HS-27A (cell line): ENCODE measurements at regions not wholly inside any gene's neighbourhood (a gene's known extent, or its start where the extent isn't known, plus 50 kb on each side); places are given as distances from the start of the nearest gene placed in this dataset.

ENCODE experiments used
- DNase-seq: peaks from one replicate; pipeline ENCODE4 v3.0.0-alpha.2; 2012; ENCODE audit warnings: low read depth, missing footprints

DNA sequence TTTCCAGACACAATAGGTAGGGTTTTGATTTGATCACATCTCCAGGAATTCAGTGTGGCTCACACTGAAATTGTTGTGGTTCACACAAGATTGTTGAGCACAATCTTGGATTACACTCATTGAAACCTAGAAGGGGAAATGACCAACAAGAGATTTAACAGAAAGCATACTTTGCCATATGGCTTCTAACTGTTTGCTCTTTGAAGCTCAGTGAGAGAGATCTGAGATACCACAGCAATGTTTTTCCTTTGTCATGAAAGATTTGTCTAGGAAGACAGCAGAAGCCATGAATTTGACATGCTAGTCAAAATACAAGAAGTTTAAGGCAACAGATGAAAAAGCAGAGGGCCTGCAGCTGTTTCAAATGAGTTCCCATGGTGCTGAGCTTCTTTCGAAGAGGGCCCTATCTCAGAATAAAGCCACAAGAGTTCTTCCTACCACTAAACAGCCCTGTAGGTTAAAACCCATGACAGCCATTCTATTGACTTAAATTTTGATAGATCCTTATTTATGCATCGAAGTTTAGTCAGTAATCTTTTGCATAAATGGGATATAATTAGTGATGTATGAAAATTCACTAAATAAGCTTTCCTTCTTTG, 650.4 kb downstream of the LTN1 start:
- no peak for DNase-seq

GRCh38 chr21:28339403-28339802, 653.3 kb downstream of the LTN1 start:
- DNase-seq, result no peak

- no peak for DNase-seq
Measured at GRCh38 chr21:28338701-28339305, 653.9 kb downstream of the LTN1 start.

DNA sequence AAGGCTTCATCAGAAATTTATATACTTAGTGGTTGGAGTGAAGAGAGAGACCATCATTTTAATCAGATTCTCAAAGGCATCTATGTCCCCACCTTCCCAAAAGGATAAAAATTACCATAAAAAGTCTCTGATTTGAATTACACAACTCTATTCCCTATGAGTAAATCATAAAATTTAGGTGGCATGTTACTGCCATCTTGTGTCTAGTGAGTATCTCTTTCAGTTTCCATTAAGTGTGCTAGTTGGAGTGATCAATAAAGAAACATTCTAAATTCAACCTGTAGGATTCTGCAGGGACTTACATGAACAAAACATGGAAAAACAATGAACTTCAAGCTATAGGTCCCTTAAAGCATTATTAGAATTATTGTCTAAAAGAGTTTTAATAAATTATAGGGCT, 655.4 kb downstream of the LTN1 start:
- peak; percentile 56 for DNase-seq

DNA sequence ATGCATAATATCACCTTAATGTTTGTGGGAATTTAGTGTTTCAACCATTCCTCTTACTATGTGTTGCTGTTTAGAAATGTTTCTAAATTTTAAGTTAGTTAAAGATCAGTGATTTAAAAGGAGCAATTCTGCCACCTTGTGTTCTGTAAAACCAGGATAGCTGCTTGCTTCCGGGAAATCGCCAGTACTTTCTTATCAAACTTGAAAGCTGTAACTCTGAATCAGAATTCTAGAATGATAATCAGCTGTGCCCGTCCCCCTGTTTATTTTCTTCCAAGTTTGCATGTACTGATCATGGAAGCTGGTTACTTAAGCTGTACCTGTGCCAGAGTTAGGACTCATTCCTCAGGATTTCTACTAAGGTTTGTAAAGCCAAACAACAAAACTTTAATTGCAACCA, 656.4 kb downstream of the LTN1 start:
- peak; percentile 66 for DNase-seq

DNA sequence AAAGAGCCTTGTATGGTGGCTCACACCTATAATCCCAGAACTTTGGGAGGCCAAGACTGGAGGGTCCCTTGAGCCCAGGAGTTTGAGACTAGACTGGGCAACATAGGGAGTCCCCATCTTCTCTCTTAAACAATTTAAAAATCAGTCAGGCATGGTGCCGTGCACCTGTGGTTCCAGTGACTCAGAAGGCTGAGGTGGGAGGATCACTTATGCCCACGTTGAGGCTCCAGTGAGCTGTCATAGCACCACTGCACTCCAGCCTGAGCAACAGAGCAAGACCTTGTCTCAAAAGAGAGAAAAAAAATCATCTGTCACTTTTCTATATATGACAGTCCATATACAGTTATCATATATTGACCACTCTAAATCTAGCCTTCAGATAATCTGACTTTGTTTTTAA, 658.3 kb downstream of the LTN1 start:
- no peak for DNase-seq

GRCh38 chr21:28333578-28334075, 659.0 kb downstream of the LTN1 start:
- DNase-seq, result peak; percentile 22

DNA sequence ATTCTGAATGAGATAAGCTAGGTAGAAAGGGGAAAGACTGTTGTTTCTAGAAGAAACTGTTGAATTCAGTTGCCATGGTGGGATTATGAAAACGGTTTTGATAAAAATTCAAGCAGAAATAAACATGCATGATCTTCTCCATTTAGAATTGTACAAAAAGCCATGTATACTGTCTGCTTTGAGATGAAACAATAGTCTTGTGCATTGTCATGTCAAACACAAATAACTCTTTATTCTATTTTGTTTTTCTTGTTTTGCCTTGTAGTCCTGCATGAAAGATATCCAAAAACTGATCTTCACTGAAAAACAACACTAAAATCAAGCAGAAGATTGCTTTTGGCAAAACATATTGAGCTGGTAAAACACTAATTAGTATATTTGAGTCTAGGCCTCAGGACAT, 659.9 kb downstream of the LTN1 start:
- no peak for DNase-seq

DNA sequence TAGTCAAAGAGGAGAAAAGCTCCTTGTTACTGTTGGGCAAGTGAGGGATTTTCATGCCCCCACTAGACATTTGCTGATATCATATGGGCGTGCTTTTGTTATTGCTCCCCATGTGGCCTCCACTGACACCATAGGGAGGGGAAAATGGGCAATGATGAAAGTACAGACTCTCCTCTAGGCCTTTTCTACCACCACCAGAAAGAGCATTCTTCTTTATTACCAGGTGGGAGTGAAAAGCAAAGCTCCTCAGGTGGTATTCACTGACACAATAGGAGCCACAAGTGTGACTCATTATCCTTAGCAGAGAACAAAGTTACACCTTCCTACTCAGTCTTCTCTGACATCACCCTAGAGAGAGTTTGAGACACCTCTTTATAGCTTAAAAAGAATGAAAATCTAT, 667.1 kb downstream of the LTN1 start:
- DNase-seq, result no peak

GRCh38 chr21:28324690-28325089, 668.0 kb downstream of the LTN1 start:
- no peak for DNase-seq

- no peak for DNase-seq
Measured at GRCh38 chr21:28317177-28317950, 675.3 kb downstream of the LTN1 start.

DNA sequence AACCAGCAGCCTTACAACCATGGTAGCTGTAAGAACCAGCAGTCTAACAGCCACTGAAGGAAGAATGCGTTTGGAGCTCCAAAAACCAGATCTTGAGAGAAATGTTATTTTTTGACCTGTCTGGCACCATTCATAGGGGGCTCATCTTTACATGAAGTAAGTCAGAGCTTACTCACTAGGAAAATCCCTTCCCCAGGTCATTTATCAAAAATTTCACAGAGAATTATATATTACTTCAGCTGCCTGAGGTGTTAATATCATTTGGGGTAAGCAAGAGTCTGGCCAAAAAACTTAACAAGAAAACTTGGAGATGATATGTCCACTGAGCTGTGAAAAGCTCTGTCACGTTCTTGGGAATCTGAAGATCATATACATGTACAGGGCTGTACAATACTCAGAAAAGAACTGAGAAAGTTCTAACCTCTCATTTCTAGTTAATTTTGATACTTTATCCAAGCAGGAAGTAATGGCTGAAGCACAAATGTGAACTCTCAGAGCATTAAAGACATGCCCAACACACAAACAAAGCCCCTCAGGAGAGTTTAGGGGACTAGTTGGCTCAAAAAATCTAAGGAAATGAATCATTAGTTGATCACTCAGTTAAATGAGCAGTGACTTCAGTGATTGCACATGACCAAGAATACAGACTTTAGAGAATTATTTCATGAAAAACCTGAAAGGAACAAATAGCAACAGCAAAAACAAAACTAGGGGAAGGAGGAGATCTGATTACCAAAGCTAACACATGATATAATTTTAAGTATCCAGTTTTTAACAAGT, 681.1 kb downstream of the LTN1 start:
- no peak for DNase-seq

DNA sequence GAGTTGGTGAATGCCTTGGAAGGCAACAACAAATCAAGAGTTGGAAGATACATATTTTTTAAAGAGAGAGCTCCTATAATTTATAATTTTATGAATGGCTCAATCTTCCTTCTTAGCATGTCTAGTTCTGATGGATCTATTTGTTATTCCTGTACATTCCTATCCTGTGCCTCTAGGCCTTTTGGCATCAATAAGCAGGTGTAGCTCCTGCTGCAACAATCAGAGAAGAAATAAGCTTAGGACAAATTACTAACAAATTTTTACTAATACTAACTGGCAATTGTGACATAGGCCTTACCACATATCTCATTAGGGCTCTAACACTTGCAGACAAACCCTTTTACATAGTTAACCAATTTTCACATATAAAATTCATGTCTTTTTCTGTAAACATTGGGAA, 682.0 kb downstream of the LTN1 start:
- DNase-seq, result no peak

- DNase-seq, result no peak
Measured at GRCh38 chr21:28310171-28310685, 682.4 kb downstream of the LTN1 start.

- no peak for DNase-seq
Measured at GRCh38 chr21:28309596-28309995, 683.1 kb downstream of the LTN1 start.

- DNase-seq, result no peak
Measured at GRCh38 chr21:28308516-28308915, 684.2 kb downstream of the LTN1 start.

GRCh38 chr21:28299946-28300345, 692.7 kb downstream of the LTN1 start:
- no peak for DNase-seq

GRCh38 chr21:28298251-28298672, 694.4 kb downstream of the LTN1 start:
- no peak for DNase-seq

- DNase-seq, result no peak
Measured at GRCh38 chr21:28294051-28294450, 698.6 kb downstream of the LTN1 start.

GRCh38 chr21:28283641-28284490, 708.8 kb downstream of the LTN1 start:
- no peak for DNase-seq

DNA sequence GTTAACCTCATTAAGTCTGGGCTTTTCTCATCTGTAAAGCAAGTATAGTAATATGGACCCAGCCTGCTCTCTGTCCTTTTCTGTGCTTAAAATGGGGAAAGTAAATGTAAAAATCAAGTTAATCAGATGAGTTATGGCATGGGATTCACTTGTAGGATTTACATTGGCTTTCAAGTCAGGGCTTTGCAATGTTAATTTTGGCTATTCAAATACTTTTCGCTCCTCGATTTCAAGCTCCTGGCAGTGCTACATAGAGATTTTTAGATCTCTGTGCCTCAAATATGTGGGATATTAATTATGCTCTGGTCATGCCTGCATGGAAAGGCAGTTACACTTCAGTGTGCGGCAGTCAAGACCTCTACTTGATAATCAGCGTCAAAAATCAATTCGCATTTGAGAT, 709.8 kb downstream of the LTN1 start:
- no peak for DNase-seq
